ENCODE measurements at regions not wholly inside any gene's neighbourhood (a gene's known extent, or its start where the extent isn't known, plus 50 kb on each side); places are given as distances from the start of the nearest gene placed in this dataset.

- FAIRE-seq (no peak), DNase-seq (ENCODE audit: low read depth in 1 of 2, low spot score in 2 of 2) (no peak)
- no peaks in the 10 kb centered on the region for H3K9me3 ChIP-seq (ENCODE audit: insufficient read depth in 2 of 2, low read depth in 1 of 2, low read length in 1 of 2)
- H4K5ac ChIP-seq (ENCODE audit: insufficient read length, low read depth, low read length) = no peak overlapping the region
- H2AK5ac ChIP-seq (ENCODE audit: low read depth, low read length) = no peak overlapping the region
- no peak overlapping the region for H2BK20ac ChIP-seq (ENCODE audit: low read length)
- no peaks in the 10 kb centered on the region for H3K4me1 ChIP-seq (replicated peaks in 1 of 4; ENCODE audit: control insufficient read depth in 3 of 4, insufficient read depth in 4 of 4, low read length in 3 of 4)
- no peak overlapping the region for H4K8ac ChIP-seq (ENCODE audit: extremely low read depth, insufficient read depth, low read length)
- H3K79me2 ChIP-seq (ENCODE audit: control insufficient read depth in 1 of 2, insufficient read depth in 2 of 2, low read length in 2 of 2) = no peaks in the 10 kb centered on the region
- H4K91ac ChIP-seq (replicated peaks; ENCODE audit: insufficient read length, low read length) = no peak overlapping the region
- H3K4ac ChIP-seq (replicated peaks; ENCODE audit: insufficient read length, low read depth, low read length) = no peak overlapping the region
- no peak overlapping the region for H2BK12ac ChIP-seq (ENCODE audit: low read depth, low read length)
- no peak overlapping the region for H3K14ac ChIP-seq (ENCODE audit: insufficient read length)
- no peak overlapping the region for H2BK5ac ChIP-seq (ENCODE audit: low read depth, low read length)
- no peaks in the 10 kb centered on the region for H3K79me1 ChIP-seq (ENCODE audit: low read depth, low read length)
- no peak overlapping the region for H3K9ac ChIP-seq (replicated peaks in 1 of 4; ENCODE audit: extremely low read depth in 1 of 4, low read depth in 3 of 4, low read length in 3 of 4)
- no peaks in the 10 kb centered on the region for H3K27me3 ChIP-seq (replicated peaks in 1 of 4; ENCODE audit: control insufficient read depth in 3 of 4, extremely low read depth in 1 of 4, insufficient read depth in 3 of 4, low read length in 3 of 4)
- H3K18ac ChIP-seq (ENCODE audit: extremely low read depth, low read length) = no peak overlapping the region
- H4K20me1 ChIP-seq (replicated peaks in 1 of 2; ENCODE audit: control insufficient read depth in 1 of 2, insufficient read depth in 2 of 2, low read length in 2 of 2) = no peaks in the 10 kb centered on the region
- ChIA-PET CTCF (ENCODE audit: partially characterized antibody) (interaction anchor here (0.6 to 2.4 kb wide), 3 partner anchors 192 to 923 kb away, joined by 3 to 8 read pairs (median 4); no protein-coding TSS in a partner anchor), POLR2A (ENCODE audit: partially characterized antibody) (interaction anchor here (0.6 kb wide), 1 partner anchor 917 kb away, joined by 3 read pairs; no protein-coding TSS in a partner anchor)
- H2AFZ ChIP-seq (ENCODE audit: low read length) = no peak overlapping the region
- WGBS, 2 experiments (ENCODE audit: extremely low coverage in 1 of 2, insufficient coverage in 1 of 2, insufficient read length in 1 of 2, insufficient replicate concordance in 2 of 2, low coverage in 1 of 2, low lambda C conversion rate in 2 of 2, missing lambda C conversion rate in 1 of 2) = 93% methylated on average over 4 of the region's 4 CpGs; no CpG with 5 or more reads in 1 of the 2 experiments
- H3K56ac ChIP-seq (replicated peaks; ENCODE audit: insufficient read length, low read depth, low read length) = no peak overlapping the region
- no peaks in the 10 kb centered on the region for H3K23me2 ChIP-seq (ENCODE audit: low read depth, low read length)
- no peak overlapping the region for H3K4me3 ChIP-seq (ENCODE audit: extremely low read depth in 1 of 4, insufficient read depth in 2 of 4, low read depth in 3 of 4, low read length in 4 of 4)
- no peak overlapping the region for H3K23ac ChIP-seq (ENCODE audit: insufficient read length)
- no peak overlapping the region for H2BK120ac ChIP-seq (replicated peaks; ENCODE audit: low read depth, low read length)
- H3K36me3 ChIP-seq (ENCODE audit: control insufficient read depth in 2 of 4, insufficient read depth in 4 of 4, low read length in 3 of 4) = no peaks in the 10 kb centered on the region
- no peak overlapping the region for H2BK15ac ChIP-seq (ENCODE audit: low read length)
- H3K27ac ChIP-seq (ENCODE audit: low read depth, low read length) = no peak overlapping the region
- no peak overlapping the region for H3K4me2 ChIP-seq (ENCODE audit: insufficient read depth in 1 of 2, low read depth in 2 of 2, low read length in 2 of 2)
- TF ChIP-seq TEAD4 (IDR thresholded peaks at IDR 0.05; ENCODE audit: low read depth, low read length) (no peak), RNF2 (IDR thresholded peaks at IDR 0.05; ENCODE audit: borderline replicate concordance, low read depth, low read length, missing control alignments, poor library complexity, severe bottlenecking) (no peak), TAF7 (optimal IDR thresholded peaks at IDR 0.05; ENCODE audit: borderline replicate concordance, low read depth, low read length) (no peak), KDM4A (IDR thresholded peaks at IDR 0.05; ENCODE audit: low read depth, low read length, severe bottlenecking) (no peak), KDM5A (IDR thresholded peaks at IDR 0.05; ENCODE audit: low read length) (no peak), JUND (IDR thresholded peaks at IDR 0.05; ENCODE audit: low read length) (no peak), RBBP5 (IDR thresholded peaks at IDR 0.05; ENCODE audit: borderline replicate concordance, low read depth, low read length) (no peak)
These were observed 71.5 kb upstream of the ATF7IP2 start for GRCh38 chr16:10314317-10314716.

Measured in H1 (cell line).